AG09319 (cell line): ENCODE measurements at regions not wholly inside any gene's neighbourhood (a gene's known extent, or its start where the extent isn't known, plus 50 kb on each side); places are given as distances from the start of the nearest gene placed in this dataset.

Experiments used
- DNase-seq: peaks from one replicate; pipeline ENCODE4 v3.0.0-alpha.2; 2010; ENCODE audit warnings: low read depth; ENCODE audit errors: extremely low read depth
- TF ChIP-seq, protein P1 (sequence below): IDR thresholded peaks from 2 replicates; pipeline ENCODE4 v1.5.1; 2011; ENCODE audit warnings: low read depth, mild to moderate bottlenecking, inconsistent platforms, low read length, moderate library complexity

DNA sequence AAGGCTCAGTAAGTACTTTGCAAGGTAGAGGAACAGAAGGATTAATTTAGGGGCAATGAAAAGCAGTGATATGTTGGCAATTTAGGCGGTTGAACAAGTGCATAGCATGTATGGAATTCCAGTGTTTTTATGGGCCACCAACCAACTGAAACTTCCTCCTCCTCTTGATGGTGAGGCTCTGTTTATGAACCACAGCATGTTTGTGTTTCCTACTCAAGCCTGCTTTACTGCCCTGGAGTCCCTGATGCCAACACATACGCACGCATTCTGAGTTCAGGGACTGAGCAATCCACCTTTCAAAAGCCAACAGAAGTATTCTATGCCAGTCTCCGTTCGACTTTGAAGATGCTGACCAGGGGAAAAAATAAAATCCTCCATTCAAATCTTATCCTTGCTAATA is 417.5 kb downstream of the EFNA5 start:
- DNase-seq = no peak
- TF ChIP-seq, protein P1, sequence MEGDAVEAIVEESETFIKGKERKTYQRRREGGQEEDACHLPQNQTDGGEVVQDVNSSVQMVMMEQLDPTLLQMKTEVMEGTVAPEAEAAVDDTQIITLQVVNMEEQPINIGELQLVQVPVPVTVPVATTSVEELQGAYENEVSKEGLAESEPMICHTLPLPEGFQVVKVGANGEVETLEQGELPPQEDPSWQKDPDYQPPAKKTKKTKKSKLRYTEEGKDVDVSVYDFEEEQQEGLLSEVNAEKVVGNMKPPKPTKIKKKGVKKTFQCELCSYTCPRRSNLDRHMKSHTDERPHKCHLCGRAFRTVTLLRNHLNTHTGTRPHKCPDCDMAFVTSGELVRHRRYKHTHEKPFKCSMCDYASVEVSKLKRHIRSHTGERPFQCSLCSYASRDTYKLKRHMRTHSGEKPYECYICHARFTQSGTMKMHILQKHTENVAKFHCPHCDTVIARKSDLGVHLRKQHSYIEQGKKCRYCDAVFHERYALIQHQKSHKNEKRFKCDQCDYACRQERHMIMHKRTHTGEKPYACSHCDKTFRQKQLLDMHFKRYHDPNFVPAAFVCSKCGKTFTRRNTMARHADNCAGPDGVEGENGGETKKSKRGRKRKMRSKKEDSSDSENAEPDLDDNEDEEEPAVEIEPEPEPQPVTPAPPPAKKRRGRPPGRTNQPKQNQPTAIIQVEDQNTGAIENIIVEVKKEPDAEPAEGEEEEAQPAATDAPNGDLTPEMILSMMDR = no peak

DNA sequence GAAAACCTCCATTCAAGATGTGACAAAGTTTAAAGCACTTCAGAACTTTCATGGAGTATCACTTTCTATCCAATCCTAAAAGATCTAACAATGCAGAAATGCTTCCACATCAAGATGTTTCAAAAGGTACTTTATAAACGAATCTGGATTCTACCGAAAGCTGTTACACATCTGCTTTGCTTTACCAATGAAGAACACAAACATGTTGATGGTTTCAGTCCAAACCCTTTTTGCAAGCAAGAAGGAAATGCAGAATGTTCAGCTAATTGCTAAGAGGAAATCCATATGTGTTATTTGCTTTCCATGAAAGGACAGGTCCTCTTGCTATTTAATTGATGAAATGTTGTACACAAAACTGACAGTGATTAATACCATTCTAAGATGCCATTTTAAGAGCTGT is 419.6 kb downstream of the EFNA5 start:
- TF ChIP-seq, protein P1 = no peak
- no peak for DNase-seq

DNA sequence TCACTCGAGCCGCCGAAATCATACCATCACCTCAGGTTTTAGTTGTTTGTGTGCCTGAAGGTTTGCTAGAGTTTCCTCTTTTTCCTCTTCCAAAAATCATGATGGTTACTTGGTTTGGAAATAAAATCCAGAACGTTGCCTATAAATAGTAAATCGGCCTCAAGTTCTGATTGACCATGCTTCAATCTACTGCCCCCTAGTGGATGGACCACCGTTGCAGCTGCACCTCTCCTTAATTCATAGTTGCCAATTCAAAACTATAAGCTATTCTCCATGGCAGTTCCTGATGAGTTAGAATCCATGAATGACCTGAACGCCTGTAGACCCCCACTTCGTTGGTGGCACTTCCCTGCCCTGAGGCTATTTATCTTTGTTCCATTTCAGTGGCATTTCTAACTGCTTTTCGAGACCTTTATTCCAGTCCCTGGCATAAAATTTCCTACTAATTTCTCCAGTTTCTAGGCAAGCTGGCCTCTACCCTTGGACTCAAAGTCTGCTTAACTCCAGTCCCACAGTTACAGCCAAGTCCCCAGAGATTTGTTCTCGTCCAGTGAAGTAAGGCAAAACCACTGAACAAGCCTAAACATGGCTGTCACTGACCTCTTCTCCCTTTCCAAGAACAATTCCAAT is 422.6 kb downstream of the EFNA5 start:
- no peak for DNase-seq
- TF ChIP-seq, protein P1 = peak; percentile 65

- TF ChIP-seq, protein P1 = no peak
Measured at GRCh38 chr5:107247427-107247826, 423.3 kb downstream of the EFNA5 start.

DNA sequence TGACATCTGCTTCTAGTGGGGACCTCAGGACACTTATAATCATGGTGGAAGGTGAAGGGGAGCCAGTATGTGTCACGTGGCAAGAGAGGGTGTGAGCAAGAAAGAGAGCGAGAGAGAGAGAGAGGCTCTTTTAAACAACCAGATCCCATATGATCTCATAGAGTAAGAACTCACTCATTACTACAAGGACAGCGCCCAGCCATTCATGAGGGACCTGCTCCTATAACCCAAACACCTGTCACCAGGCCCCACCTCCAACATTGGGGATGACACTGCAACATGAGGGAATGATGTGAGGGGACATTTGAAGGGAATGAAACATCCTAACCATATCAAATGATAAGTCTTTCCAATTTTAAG is 427.5 kb downstream of the EFNA5 start:
- TF ChIP-seq, protein P1 = no peak
- DNase-seq = no peak

More at GRCh38 chr5:107247427-107247826, 423.3 kb downstream of the EFNA5 start:
- no peak for DNase-seq

DNA sequence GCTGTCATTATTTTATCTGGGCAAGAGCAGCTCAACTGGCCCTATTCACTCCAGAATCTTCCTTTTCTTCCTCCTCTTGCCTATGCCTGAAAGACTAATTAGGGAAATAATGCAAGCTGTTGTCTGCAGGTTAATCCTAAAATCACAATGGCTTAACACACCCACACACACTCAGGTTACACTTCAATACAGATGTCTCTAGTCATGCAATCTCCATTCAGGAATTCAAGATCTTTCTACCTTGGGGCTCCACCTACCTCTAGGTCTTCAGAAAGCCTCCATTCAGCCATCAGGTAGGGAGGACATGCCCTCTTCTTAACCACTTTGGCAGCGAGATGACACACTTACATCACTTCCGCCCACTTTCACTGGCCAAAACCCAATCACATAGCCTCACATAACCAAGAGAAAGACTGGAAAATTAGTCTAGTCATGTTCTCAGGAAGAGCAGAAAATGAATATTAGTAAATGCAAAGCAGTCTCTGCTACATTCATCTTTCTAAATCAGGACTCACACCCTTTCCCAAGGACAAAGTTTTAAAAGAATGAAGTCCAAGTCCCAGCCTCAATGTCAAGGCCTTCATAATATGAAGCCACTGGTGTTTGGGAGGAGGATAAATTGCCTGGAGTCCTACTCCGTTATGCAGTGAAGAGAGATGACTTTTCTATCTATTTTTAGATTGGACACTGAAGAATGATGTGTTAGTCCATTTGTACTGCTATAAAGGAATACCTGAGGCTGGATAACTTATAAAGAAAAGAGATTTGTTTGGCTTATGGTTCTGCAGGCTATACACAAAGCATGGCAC is 428.1 kb downstream of the EFNA5 start:
- no peak for DNase-seq
- TF ChIP-seq, protein P1 = no peak

DNA sequence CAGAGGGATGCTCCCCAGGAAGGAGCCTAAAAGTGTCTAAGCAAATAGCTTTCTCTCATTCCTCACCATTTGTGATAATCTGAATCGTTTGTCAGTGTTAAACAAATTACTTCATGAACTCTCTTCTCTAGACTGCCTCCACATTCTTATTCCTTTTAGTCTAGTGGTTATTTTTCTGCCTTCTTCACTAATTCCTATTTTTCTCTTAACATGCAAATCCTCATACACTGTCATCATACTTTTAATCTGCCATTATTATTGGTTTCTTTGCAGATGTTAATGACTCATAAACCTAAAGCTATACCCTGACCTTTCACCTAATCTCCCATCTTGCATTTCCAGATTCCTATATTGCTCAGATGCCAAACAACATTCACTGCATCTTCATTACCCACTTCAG is 428.9 kb downstream of the EFNA5 start:
- TF ChIP-seq, protein P1 = no peak
- no peak for DNase-seq
